Heart left ventricle (tissue), 13 donors: ENCODE measurements at regions not wholly inside any gene's neighbourhood (a gene's known extent, or its start where the extent isn't known, plus 50 kb on each side); places are given as distances from the start of the nearest gene placed in this dataset.
"Not testable (repeated sequence)": the region's sequence is repeated elsewhere in the genome, so short reads cannot be mapped to it uniquely, and the experiment has no call there.

ENCODE experiments used
- CTCF ChIP-seq, 12 donors: fragments of 200-600 bp; sonication (generic) in 4 of 12; IDR thresholded peaks; one replicate each; pipeline versions ENCODE4 v1.5.0 to v1.8.0; 2018 to 2022; ENCODE audit warnings: antibody characterized with exemption in 12 of 12, mild to moderate bottlenecking in 5 of 12
- POLR2A ChIP-seq, 2 donors: fragments of 450-650 bp; IDR thresholded peaks; one replicate each; pipeline ENCODE4 v1.6.1; 2017; ENCODE audit warnings: antibody characterized with exemption in 2 of 2, mild to moderate bottlenecking in 2 of 2, moderate library complexity in 2 of 2
- donor health status: ischemic (EF 13 %, LVEDD 7.1; RV severe dilation, severe dysfunction).
- donor health status: DM: no; HTN: yes; CAD: no.
- donor health status: DM: no; HTN: no; CAD: no.
- donor health status: ischemic (EF 25% LVEDD 6.9; RV normal size, moderate dysfunction).
- donor health status: ischemic (EF 25% LVEDD 5.7; RV mildly dilated, moderate dysfunction).
- donor health status: ischemic (EF 35%, LVEDD 5.7; RV mildly dilated, moderate dysfunction).
- donor health status: nonischemic (EF 11% LVEDD 7.7; RV severe dilation, severe dysfunction).
- donor health status: DM: yes; HTN: yes; CAD: no.
- donor health status: PGD.
- donor health status: ischemic (EF 29% LVEDD 5.4; RV normal size, mild dysfunction).
- donor health status: nonischemic (EF 23%, LVEDD 6.1; RV moderate dilation, normal function).

GRCh38 chr5:13072936-13073335 lies 871.6 kb downstream of the DNAH5 start:
- not testable (repeated sequence) for TF ChIP-seq CTCF, POLR2A (IDR thresholded peaks at IDR 0.05)
